DND-41 (cell line): ENCODE measurements at regions not wholly inside any gene's neighbourhood (a gene's known extent, or its start where the extent isn't known, plus 50 kb on each side); places are given as distances from the start of the nearest gene placed in this dataset.

Experiments
- EZH2 ChIP-seq: IDR thresholded peaks from 3 replicates; pipeline ENCODE4 v1.6.1; 2012; ENCODE audit warnings: borderline replicate concordance, low read depth, mild to moderate bottlenecking, moderate library complexity, low read length, inconsistent platforms; ENCODE audit not compliant: severe bottlenecking
- TF ChIP-seq, protein P1 (sequence below): IDR thresholded peaks from 2 replicates; pipeline ENCODE4 v1.5.1; 2012; ENCODE audit warnings: borderline replicate concordance, low read length, moderate library complexity, mild to moderate bottlenecking; ENCODE audit not compliant: poor library complexity, severe bottlenecking; ENCODE audit errors: extremely low read depth

- TF ChIP-seq, protein P1, sequence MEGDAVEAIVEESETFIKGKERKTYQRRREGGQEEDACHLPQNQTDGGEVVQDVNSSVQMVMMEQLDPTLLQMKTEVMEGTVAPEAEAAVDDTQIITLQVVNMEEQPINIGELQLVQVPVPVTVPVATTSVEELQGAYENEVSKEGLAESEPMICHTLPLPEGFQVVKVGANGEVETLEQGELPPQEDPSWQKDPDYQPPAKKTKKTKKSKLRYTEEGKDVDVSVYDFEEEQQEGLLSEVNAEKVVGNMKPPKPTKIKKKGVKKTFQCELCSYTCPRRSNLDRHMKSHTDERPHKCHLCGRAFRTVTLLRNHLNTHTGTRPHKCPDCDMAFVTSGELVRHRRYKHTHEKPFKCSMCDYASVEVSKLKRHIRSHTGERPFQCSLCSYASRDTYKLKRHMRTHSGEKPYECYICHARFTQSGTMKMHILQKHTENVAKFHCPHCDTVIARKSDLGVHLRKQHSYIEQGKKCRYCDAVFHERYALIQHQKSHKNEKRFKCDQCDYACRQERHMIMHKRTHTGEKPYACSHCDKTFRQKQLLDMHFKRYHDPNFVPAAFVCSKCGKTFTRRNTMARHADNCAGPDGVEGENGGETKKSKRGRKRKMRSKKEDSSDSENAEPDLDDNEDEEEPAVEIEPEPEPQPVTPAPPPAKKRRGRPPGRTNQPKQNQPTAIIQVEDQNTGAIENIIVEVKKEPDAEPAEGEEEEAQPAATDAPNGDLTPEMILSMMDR: no peak
- no peak for TF ChIP-seq EZH2
These were observed 979.2 kb upstream of the GJE1 start for GRCh38 chr6:141153563-141153962.
